ENCODE measurements at regions not wholly inside any gene's neighbourhood (a gene's known extent, or its start where the extent isn't known, plus 50 kb on each side); places are given as distances from the start of the nearest gene placed in this dataset.

- H3K4me2 ChIP-seq (ENCODE audit: low read depth, low read length, poor library complexity, severe bottlenecking) = no peak overlapping the region
- H3K4me3 ChIP-seq (ENCODE audit: insufficient read depth, low read length, poor library complexity, severe bottlenecking) = no peak overlapping the region
- TF ChIP-seq, protein P1, sequence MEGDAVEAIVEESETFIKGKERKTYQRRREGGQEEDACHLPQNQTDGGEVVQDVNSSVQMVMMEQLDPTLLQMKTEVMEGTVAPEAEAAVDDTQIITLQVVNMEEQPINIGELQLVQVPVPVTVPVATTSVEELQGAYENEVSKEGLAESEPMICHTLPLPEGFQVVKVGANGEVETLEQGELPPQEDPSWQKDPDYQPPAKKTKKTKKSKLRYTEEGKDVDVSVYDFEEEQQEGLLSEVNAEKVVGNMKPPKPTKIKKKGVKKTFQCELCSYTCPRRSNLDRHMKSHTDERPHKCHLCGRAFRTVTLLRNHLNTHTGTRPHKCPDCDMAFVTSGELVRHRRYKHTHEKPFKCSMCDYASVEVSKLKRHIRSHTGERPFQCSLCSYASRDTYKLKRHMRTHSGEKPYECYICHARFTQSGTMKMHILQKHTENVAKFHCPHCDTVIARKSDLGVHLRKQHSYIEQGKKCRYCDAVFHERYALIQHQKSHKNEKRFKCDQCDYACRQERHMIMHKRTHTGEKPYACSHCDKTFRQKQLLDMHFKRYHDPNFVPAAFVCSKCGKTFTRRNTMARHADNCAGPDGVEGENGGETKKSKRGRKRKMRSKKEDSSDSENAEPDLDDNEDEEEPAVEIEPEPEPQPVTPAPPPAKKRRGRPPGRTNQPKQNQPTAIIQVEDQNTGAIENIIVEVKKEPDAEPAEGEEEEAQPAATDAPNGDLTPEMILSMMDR (IDR thresholded peaks at IDR 0.05; ENCODE audit: insufficient read depth, low read length, poor library complexity, severe bottlenecking) = no peak
Measured at GRCh38 chr1:218514689-218515088, 169.6 kb downstream of the TGFB2 start.

DNA sequence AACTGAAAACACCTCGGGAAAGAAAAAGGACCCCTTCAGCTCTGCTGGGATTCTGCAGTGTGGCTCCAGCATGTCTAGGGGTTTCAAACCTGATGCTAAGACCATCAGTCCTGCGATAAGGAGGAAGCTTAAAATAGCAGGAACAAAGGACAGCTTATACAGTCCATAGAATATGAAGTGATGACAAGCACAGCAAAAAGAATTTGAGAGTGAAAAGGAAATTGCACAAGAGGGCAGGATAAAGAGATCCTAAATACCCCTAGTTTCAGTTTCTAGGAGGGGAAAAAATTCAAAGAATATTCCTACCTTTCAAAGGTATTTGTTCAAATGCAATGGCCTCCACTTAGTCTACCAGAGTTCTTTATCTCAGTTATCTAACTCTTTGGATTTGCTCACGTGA lies 171.4 kb downstream of the TGFB2 start:
- Histone ChIP-seq H3K9ac (ENCODE audit: low read length) (no peak overlapping the region), H3K79me2 (ENCODE audit: insufficient read depth, low read length) (no peaks in the 10 kb centered on the region), H3K9me3 (ENCODE audit: insufficient read depth, low read length) (no peaks in the 10 kb centered on the region), H3K36me3 (ENCODE audit: low read length) (no peaks in the 10 kb centered on the region), H2AFZ (ENCODE audit: low read depth, low read length, severe bottlenecking) (no peak overlapping the region), H3K4me3 (ENCODE audit: insufficient read depth, low read length, poor library complexity, severe bottlenecking) (no peak overlapping the region), H3K27ac (ENCODE audit: low read depth, low read length) (no peak overlapping the region), H4K20me1 (ENCODE audit: low read depth, low read length) (no peaks in the 10 kb centered on the region), H3K4me2 (ENCODE audit: low read depth, low read length, poor library complexity, severe bottlenecking) (no peak overlapping the region), H3K9me2 (replicated peaks; ENCODE audit: insufficient read depth, low read length) (no peaks in the 10 kb centered on the region), H3K27me3 (ENCODE audit: low read length) (no peaks in the 10 kb centered on the region), H3F3A (ENCODE audit: insufficient read depth) (no peaks in the 10 kb centered on the region)
- TF ChIP-seq, protein P1 (IDR thresholded peaks at IDR 0.05; ENCODE audit: insufficient read depth, low read length, poor library complexity, severe bottlenecking) = no peak
- no peak for TF ChIP-seq EZH2phosphoT487 (conservative IDR thresholded peaks at IDR 0.05; ENCODE audit: low read length)

More at GRCh38 chr1:218514689-218515088, 169.6 kb downstream of the TGFB2 start:
- H3F3A ChIP-seq (ENCODE audit: insufficient read depth) = no peaks in the 10 kb centered on the region
- H2AFZ ChIP-seq (ENCODE audit: low read depth, low read length, severe bottlenecking) = no peak overlapping the region
- H3K9ac ChIP-seq (ENCODE audit: low read length) = no peak overlapping the region
- H3K27ac ChIP-seq (ENCODE audit: low read depth, low read length) = no peak overlapping the region
- H3K9me2 ChIP-seq (replicated peaks; ENCODE audit: insufficient read depth, low read length) = no peaks in the 10 kb centered on the region
- H3K36me3 ChIP-seq (ENCODE audit: low read length) = no peaks in the 10 kb centered on the region
- H3K79me2 ChIP-seq (ENCODE audit: insufficient read depth, low read length) = no peaks in the 10 kb centered on the region
- H4K20me1 ChIP-seq (ENCODE audit: low read depth, low read length) = no peaks in the 10 kb centered on the region
- no peaks in the 10 kb centered on the region for H3K9me3 ChIP-seq (ENCODE audit: insufficient read depth, low read length)
- H3K27me3 ChIP-seq (ENCODE audit: low read length) = no peaks in the 10 kb centered on the region

DNA sequence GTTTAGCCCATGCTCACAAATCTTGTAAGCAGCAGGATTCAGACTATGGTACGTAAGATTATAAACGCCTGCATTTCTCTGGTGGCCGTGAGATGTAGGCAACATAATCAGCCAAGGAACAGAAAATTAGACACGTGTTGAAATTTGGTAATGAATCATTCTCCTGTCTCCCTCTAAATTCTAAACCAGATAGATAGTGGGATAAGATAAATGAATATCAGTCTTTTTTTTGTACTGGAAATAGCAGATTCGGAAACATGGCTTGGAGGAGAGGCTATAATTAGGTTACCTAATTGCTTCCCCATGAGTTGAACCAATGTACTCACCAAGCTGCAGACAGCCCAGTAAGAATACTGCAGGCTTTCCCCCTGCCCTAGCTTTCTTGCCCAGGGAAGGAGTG lies 172.3 kb downstream of the TGFB2 start:
- no peaks in the 10 kb centered on the region for H4K20me1 ChIP-seq (ENCODE audit: low read depth, low read length)
- H3K9me2 ChIP-seq (replicated peaks; ENCODE audit: insufficient read depth, low read length) = no peaks in the 10 kb centered on the region
- H3K27me3 ChIP-seq (ENCODE audit: low read length) = no peaks in the 10 kb centered on the region
- H3K9me3 ChIP-seq (ENCODE audit: insufficient read depth, low read length) = no peaks in the 10 kb centered on the region
- no peaks in the 10 kb centered on the region for H3F3A ChIP-seq (ENCODE audit: insufficient read depth)
- no peaks in the 10 kb centered on the region for H3K79me2 ChIP-seq (ENCODE audit: insufficient read depth, low read length)
- no peak overlapping the region for H3K27ac ChIP-seq (ENCODE audit: low read depth, low read length)
- H3K36me3 ChIP-seq (ENCODE audit: low read length) = no peaks in the 10 kb centered on the region
- no peak overlapping the region for H3K4me3 ChIP-seq (ENCODE audit: insufficient read depth, low read length, poor library complexity, severe bottlenecking)
- TF ChIP-seq EZH2phosphoT487 (conservative IDR thresholded peaks at IDR 0.05; ENCODE audit: low read length) = no peak
- TF ChIP-seq, protein P1 (IDR thresholded peaks at IDR 0.05; ENCODE audit: insufficient read depth, low read length, poor library complexity, severe bottlenecking) = no peak
- no peak overlapping the region for H2AFZ ChIP-seq (ENCODE audit: low read depth, low read length, severe bottlenecking)
- no peak overlapping the region for H3K9ac ChIP-seq (ENCODE audit: low read length)
- H3K4me2 ChIP-seq (ENCODE audit: low read depth, low read length, poor library complexity, severe bottlenecking) = no peak overlapping the region
